PC-3 (cell line): ENCODE measurements at regions not wholly inside any gene's neighbourhood (a gene's known extent, or its start where the extent isn't known, plus 50 kb on each side); places are given as distances from the start of the nearest gene placed in this dataset.
A peak's percentile ranks its signal among the peaks of the same experiment; 100 is the strongest.

Experiments
- ATAC-seq: fragments of 200-7000 bp; cut with Tn5 transposase; 2 replicates; pipeline ENCODE4 v1.9.1; 2020; ENCODE audit warnings: mild to moderate bottlenecking, moderate library complexity
- BruUV-seq: library from RNA; stranded (reverse); fragments of 400-500 nt; replicated peaks from 2 replicates; lab custom pipeline; 2021; lab: Mats Ljungman, UMichigan
- CTCF ChIA-PET: fragments of 300-600 bp; sonication (Branson Sonifier 250); formaldehyde crosslinking; loops from one replicate; lab custom pipeline; 2022; ENCODE audit warnings: antibody characterized with exemption; lab: Charles Lee
- POLR2A ChIA-PET: fragments of 300-600 bp; sonication (Branson Sonifier 250); formaldehyde crosslinking; loops from one replicate; lab custom pipeline; 2022; ENCODE audit warnings: antibody characterized with exemption; ENCODE audit not compliant: unreplicated experiment; lab: Charles Lee
- DNase-seq: peaks from one replicate; pipeline ENCODE4 v3.0.0-alpha.2; 2015
- H2AFZ ChIP-seq: fragments of 300-600 bp; sonication (generic); 2 replicates; pipeline ENCODE4 v1.6.0; 2016; ENCODE audit warnings: antibody characterized with exemption, low read length
- H3F3A ChIP-seq: fragments of 300-600 bp; sonication (generic); one replicate; pipeline ENCODE4 v1.6.0; 2017; ENCODE audit warnings: antibody characterized with exemption, low read length, control low read depth, mild to moderate bottlenecking; ENCODE audit not compliant: unreplicated experiment
- H3K27ac ChIP-seq: fragments of 300-600 bp; sonication (generic); 2 replicates; pipeline ENCODE4 v1.5.1; 2016; ENCODE audit warnings: mild to moderate bottlenecking, low read length
- H3K27me3 ChIP-seq: fragments of 300-600 bp; sonication (generic); 2 replicates; pipeline ENCODE4 v1.6.1; 2016; ENCODE audit warnings: low read length, mixed read lengths
- H3K36me3 ChIP-seq: fragments of 300-600 bp; sonication (generic); 2 replicates; pipeline ENCODE4 v1.6.1; 2016; ENCODE audit warnings: low read depth, mixed run types, low read length, mixed read lengths
- H3K4me1 ChIP-seq: fragments of 300-600 bp; sonication (generic); 2 replicates; pipeline ENCODE4 v1.5.1; 2016; ENCODE audit warnings: low read length; ENCODE audit not compliant: insufficient read depth
- H3K4me2 ChIP-seq: fragments of 300-600 bp; sonication (generic); 2 replicates; pipeline ENCODE4 v1.6.0; 2016; ENCODE audit warnings: low read length
- H3K4me3 ChIP-seq: fragments of 300-600 bp; sonication (generic); 2 replicates; pipeline ENCODE4 v1.5.1; 2016; ENCODE audit warnings: mild to moderate bottlenecking, low read length, mixed read lengths
- H3K79me2 ChIP-seq: fragments of 300-600 bp; sonication (generic); 2 replicates; pipeline ENCODE4 v1.6.1; 2017; ENCODE audit warnings: low read length, mixed read lengths
- H3K9ac ChIP-seq: fragments of 300-600 bp; sonication (generic); 2 replicates; pipeline ENCODE4 v1.6.0; 2016; ENCODE audit warnings: mild to moderate bottlenecking, low read length
- H3K9me2 ChIP-seq: fragments of 300-600 bp; sonication (generic); replicated peaks from 2 replicates; pipeline ENCODE4 v1.6.1; 2016; ENCODE audit warnings: mixed run types, low read length, mixed read lengths
- H3K9me3 ChIP-seq: fragments of 300-600 bp; sonication (generic); 2 replicates; pipeline ENCODE4 v1.6.1; 2016; ENCODE audit warnings: low read length, mixed read lengths
- H4K20me1 ChIP-seq: fragments of 300-600 bp; sonication (generic); 2 replicates; pipeline ENCODE4 v1.6.1; 2016; ENCODE audit warnings: low read length, mixed read lengths
- EZH2 ChIP-seq: fragments of 300-600 bp; sonication (generic); IDR thresholded peaks from one replicate; pipeline ENCODE4 v1.6.1; 2017; ENCODE audit warnings: antibody characterized with exemption, mild to moderate bottlenecking, low read length; ENCODE audit not compliant: unreplicated experiment
- EZH2phosphoT487 ChIP-seq: fragments of 300-600 bp; sonication (generic); IDR thresholded peaks from 2 replicates; pipeline ENCODE4 v1.6.1; 2018; ENCODE audit warnings: mild to moderate bottlenecking, antibody characterized with exemption, low read length, borderline replicate concordance
- intact Hi-C: fragments of 100-400 bp; cut with micrococcal nuclease; formaldehyde crosslinking; loops from 2 replicates; pipeline ENCODE4 v1.9.0; 2023
- TF ChIP-seq, protein P1 (sequence below): fragments of 300-600 bp; sonication (generic); conservative IDR thresholded peaks from 2 replicates; pipeline ENCODE4 v1.5.1; 2017; ENCODE audit warnings: antibody characterized with exemption, low read depth, mild to moderate bottlenecking, low read length

DNA sequence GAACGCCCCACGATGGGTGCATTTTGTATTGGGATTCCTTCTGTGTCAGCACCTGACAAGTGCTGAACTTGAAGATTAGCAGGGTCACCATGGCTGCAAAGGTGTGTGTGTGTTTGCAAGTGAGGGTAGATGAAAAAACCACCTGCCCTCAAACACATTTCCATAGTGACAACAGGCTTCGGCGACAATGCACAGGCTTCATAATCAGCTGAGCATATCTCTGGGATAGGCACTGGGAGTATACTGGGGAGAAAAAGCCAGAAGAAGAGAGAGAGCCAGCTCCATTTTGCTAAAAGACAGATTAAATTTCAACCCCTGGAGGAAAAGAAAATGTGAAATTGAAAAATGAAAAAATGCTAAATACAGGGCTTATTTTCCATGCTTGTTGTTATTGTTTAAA lies 656.1 kb downstream of the INHBA start:
- H3K9me3 ChIP-seq: no peaks in the 10 kb centered on the region
- no peaks in the 10 kb centered on the region for H3K27me3 ChIP-seq
- DNase-seq: no peak
- H3K4me1 ChIP-seq: peaks cover 37% of the 10 kb centered on the region
- no peaks in the 10 kb centered on the region for H3F3A ChIP-seq
- no peak overlapping the region for H2AFZ ChIP-seq
- ChIA-PET POLR2A (interaction anchor here (0.6 kb wide), 1 partner anchor 275 kb away, joined by 3 read pairs; no protein-coding TSS in a partner anchor), CTCF (interaction anchor here (0.6 kb wide), 1 partner anchor 657 kb away, joined by 14 read pairs; no protein-coding TSS in a partner anchor)
- H3K9me2 ChIP-seq: no peaks in the 10 kb centered on the region
- H4K20me1 ChIP-seq: no peaks in the 10 kb centered on the region
- BruUV-seq: no TSS peak
- peak overlapping the region; percentile 73 for H3K9ac ChIP-seq
- TF ChIP-seq, protein P1, sequence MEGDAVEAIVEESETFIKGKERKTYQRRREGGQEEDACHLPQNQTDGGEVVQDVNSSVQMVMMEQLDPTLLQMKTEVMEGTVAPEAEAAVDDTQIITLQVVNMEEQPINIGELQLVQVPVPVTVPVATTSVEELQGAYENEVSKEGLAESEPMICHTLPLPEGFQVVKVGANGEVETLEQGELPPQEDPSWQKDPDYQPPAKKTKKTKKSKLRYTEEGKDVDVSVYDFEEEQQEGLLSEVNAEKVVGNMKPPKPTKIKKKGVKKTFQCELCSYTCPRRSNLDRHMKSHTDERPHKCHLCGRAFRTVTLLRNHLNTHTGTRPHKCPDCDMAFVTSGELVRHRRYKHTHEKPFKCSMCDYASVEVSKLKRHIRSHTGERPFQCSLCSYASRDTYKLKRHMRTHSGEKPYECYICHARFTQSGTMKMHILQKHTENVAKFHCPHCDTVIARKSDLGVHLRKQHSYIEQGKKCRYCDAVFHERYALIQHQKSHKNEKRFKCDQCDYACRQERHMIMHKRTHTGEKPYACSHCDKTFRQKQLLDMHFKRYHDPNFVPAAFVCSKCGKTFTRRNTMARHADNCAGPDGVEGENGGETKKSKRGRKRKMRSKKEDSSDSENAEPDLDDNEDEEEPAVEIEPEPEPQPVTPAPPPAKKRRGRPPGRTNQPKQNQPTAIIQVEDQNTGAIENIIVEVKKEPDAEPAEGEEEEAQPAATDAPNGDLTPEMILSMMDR: no peak
- TF ChIP-seq EZH2phosphoT487 (no peak), EZH2 (no peak)
- 0 out of 2 replicates have a peak overlapping the region, but pooled peaks have one; percentile 32 for H3K4me2 ChIP-seq
- peak overlapping the region; percentile 96 for H3K27ac ChIP-seq
- H3K4me3 ChIP-seq: no peak overlapping the region
- no peaks in the 10 kb centered on the region for H3K79me2 ChIP-seq
- intact Hi-C loops: loop anchor here (2.0 to 10.0 kb wide), 5 partner anchors 60 to 719 kb away; no protein-coding TSS in a partner anchor
- H3K36me3 ChIP-seq: no peaks in the 10 kb centered on the region
- no peak for ATAC-seq

DNA sequence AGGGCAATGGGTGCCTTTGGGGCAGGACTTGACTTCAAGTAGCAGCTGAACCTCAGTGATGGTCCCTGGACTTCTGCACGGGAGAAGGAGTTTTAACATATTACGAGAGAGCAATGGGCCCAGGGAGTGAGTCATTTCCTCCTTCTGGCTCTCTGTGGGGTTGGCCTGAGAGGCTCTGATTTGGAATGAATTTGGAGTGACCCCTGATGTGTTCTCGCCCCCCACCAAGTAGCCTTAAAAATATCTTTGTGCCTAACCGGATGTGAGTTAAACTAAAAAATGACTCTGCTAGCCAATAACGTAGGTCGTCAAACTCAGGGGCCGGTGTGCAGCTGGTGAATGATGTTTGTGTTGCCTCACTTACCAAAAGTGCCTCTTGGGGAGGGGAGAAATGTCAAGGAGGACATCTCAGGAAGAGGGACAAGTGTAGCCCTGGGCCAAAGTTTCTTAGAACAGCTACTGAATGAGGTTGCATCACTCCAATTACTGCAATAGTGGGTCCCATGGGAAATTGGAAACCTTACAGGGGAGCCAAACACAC lies 656.6 kb downstream of the INHBA start:
- Histone ChIP-seq H3K9me3 (no peaks in the 10 kb centered on the region), H3K27me3 (no peaks in the 10 kb centered on the region), H4K20me1 (no peaks in the 10 kb centered on the region), H3K27ac (peak overlapping the region; percentile 96), H3K4me1 (peaks cover 37% of the 10 kb centered on the region), H3K79me2 (no peaks in the 10 kb centered on the region), H3K36me3 (no peaks in the 10 kb centered on the region), H3F3A (no peaks in the 10 kb centered on the region), H3K9ac (peak overlapping the region; percentile 73), H3K4me2 (peak overlapping the region; percentile 32), H3K9me2 (no peaks in the 10 kb centered on the region), H2AFZ (peak overlapping the region; percentile 4; the same call in 1 of the 2 replicates), H3K4me3 (no peak overlapping the region)
- peak; percentile 68 for ATAC-seq
- POLR2A ChIA-PET: interaction anchor here (0.6 to 0.8 kb wide), 2 partner anchors 276 to 357 kb away, joined by 3 to 4 read pairs; no protein-coding TSS in a partner anchor
- no peak for TF ChIP-seq EZH2phosphoT487
- no peak for TF ChIP-seq EZH2
- TF ChIP-seq, protein P1: no peak
- intact Hi-C loops: loop anchor here (2.0 to 10.0 kb wide), 5 partner anchors 61 to 719 kb away; no protein-coding TSS in a partner anchor
- peak; percentile 71 for DNase-seq
- no TSS peak for BruUV-seq
- CTCF ChIA-PET: interaction anchor here (0.6 to 1.0 kb wide), 3 partner anchors 142 to 658 kb away, joined by 3 to 14 read pairs (median 3); no protein-coding TSS in a partner anchor
